ENCODE measurements at regions not wholly inside any gene's neighbourhood (a gene's known extent, or its start where the extent isn't known, plus 50 kb on each side); places are given as distances from the start of the nearest gene placed in this dataset.

GRCh38 chr14:24744641-24745040, 110.7 kb upstream of the GZMB start:
- TF ChIP-seq CTCF (conservative IDR thresholded peaks at IDR 0.05; ENCODE audit: low read length) = no peak
- TF ChIP-seq EZH2phosphoT487 (IDR thresholded peaks at IDR 0.05; ENCODE audit: borderline replicate concordance, low read depth, low read length) = no peak
- no peak overlapping the region for H3K4me2 ChIP-seq (ENCODE audit: low read length)
- no peak for DNase-seq (ENCODE audit: low spot score)
- no peak overlapping the region for H3K27ac ChIP-seq (ENCODE audit: low read depth, low read length, poor library complexity, severe bottlenecking)
- intact Hi-C loops (cut with micrococcal nuclease; ENCODE audit: unreplicated experiment) = no loop called here
- CTCF ChIA-PET (ENCODE audit: unreplicated experiment) = no interaction called here
- H3K4me1 ChIP-seq (ENCODE audit: insufficient read depth, low read length, poor library complexity, severe bottlenecking) = no peaks in the 10 kb centered on the region
- POLR2A ChIA-PET = no interaction called here
- no peak overlapping the region for H3K4me3 ChIP-seq (ENCODE audit: low read depth, low read length, poor library complexity, severe bottlenecking)
- H3K9me3 ChIP-seq (ENCODE audit: low read length) = no peaks in the 10 kb centered on the region
- H4K20me1 ChIP-seq (ENCODE audit: insufficient read depth, low read length) = no peaks in the 10 kb centered on the region
- BruUV-seq (replicated peaks) = no TSS peak
- H3K9me2 ChIP-seq (ENCODE audit: insufficient read depth, low read length) = no peaks in the 10 kb centered on the region
- H3K79me2 ChIP-seq (ENCODE audit: insufficient read depth, low read depth, low read length) = no peaks in the 10 kb centered on the region
- H3K36me3 ChIP-seq (ENCODE audit: insufficient read depth, low read length) = no peaks in the 10 kb centered on the region
- no peak overlapping the region for H2AFZ ChIP-seq (ENCODE audit: low read length)

GRCh38 chr14:24741871-24742270, 107.9 kb upstream of the GZMB start:
- POLR2A ChIA-PET = no interaction called here
- Histone ChIP-seq H3K4me3 (ENCODE audit: low read depth, low read length, poor library complexity, severe bottlenecking) (no peak overlapping the region), H3K79me2 (ENCODE audit: insufficient read depth, low read depth, low read length) (no peaks in the 10 kb centered on the region), H2AFZ (ENCODE audit: low read length) (no peak overlapping the region), H3K36me3 (ENCODE audit: insufficient read depth, low read length) (no peaks in the 10 kb centered on the region), H3K9me2 (ENCODE audit: insufficient read depth, low read length) (no peaks in the 10 kb centered on the region), H3K4me1 (ENCODE audit: insufficient read depth, low read length, poor library complexity, severe bottlenecking) (no peaks in the 10 kb centered on the region), H3K4me2 (ENCODE audit: low read length) (no peak overlapping the region), H3K27ac (ENCODE audit: low read depth, low read length, poor library complexity, severe bottlenecking) (no peak overlapping the region), H4K20me1 (ENCODE audit: insufficient read depth, low read length) (no peaks in the 10 kb centered on the region), H3K9me3 (ENCODE audit: low read length) (no peaks in the 10 kb centered on the region)
- no peak for TF ChIP-seq CTCF (conservative IDR thresholded peaks at IDR 0.05; ENCODE audit: low read length)
- TF ChIP-seq EZH2phosphoT487 (IDR thresholded peaks at IDR 0.05; ENCODE audit: borderline replicate concordance, low read depth, low read length) = no peak
- intact Hi-C loops (cut with micrococcal nuclease; ENCODE audit: unreplicated experiment) = no loop called here
- BruUV-seq (replicated peaks) = no TSS peak
- CTCF ChIA-PET (ENCODE audit: unreplicated experiment) = no interaction called here
- no peak for DNase-seq (ENCODE audit: low spot score)

GRCh38 chr14:24735984-24736630, 102.1 kb upstream of the GZMB start:
- H3K27ac ChIP-seq (ENCODE audit: low read depth, low read length, poor library complexity, severe bottlenecking) = no peak overlapping the region
- no peak for TF ChIP-seq CTCF (conservative IDR thresholded peaks at IDR 0.05; ENCODE audit: low read length)
- no peak for TF ChIP-seq EZH2phosphoT487 (IDR thresholded peaks at IDR 0.05; ENCODE audit: borderline replicate concordance, low read depth, low read length)
- no peaks in the 10 kb centered on the region for H4K20me1 ChIP-seq (ENCODE audit: insufficient read depth, low read length)
- H3K36me3 ChIP-seq (ENCODE audit: insufficient read depth, low read length) = no peaks in the 10 kb centered on the region
- no peak for DNase-seq (ENCODE audit: low spot score)
- no peaks in the 10 kb centered on the region for H3K79me2 ChIP-seq (ENCODE audit: insufficient read depth, low read depth, low read length)
- H2AFZ ChIP-seq (ENCODE audit: low read length) = no peak overlapping the region
- no TSS peak for BruUV-seq (replicated peaks)
- no peak overlapping the region for H3K4me2 ChIP-seq (ENCODE audit: low read length)
- POLR2A ChIA-PET = interaction anchor here (0.6 kb wide), 1 partner anchor 9 kb away, joined by 3 read pairs; no protein-coding TSS in a partner anchor
- intact Hi-C loops (cut with micrococcal nuclease; ENCODE audit: unreplicated experiment) = loop anchor here (2.0 kb wide), 2 partner anchors 397 to 415 kb away; no protein-coding TSS in a partner anchor
- H3K4me1 ChIP-seq (ENCODE audit: insufficient read depth, low read length, poor library complexity, severe bottlenecking) = no peaks in the 10 kb centered on the region
- CTCF ChIA-PET (ENCODE audit: unreplicated experiment) = no interaction called here
- no peaks in the 10 kb centered on the region for H3K9me2 ChIP-seq (ENCODE audit: insufficient read depth, low read length)
- H3K4me3 ChIP-seq (ENCODE audit: low read depth, low read length, poor library complexity, severe bottlenecking) = no peak overlapping the region
- H3K9me3 ChIP-seq (ENCODE audit: low read length) = no peaks in the 10 kb centered on the region
